ENCODE measurements at regions not wholly inside any gene's neighbourhood (a gene's known extent, or its start where the extent isn't known, plus 50 kb on each side); places are given as distances from the start of the nearest gene placed in this dataset.
"Not testable (repeated sequence)": the region's sequence is repeated elsewhere in the genome, so short reads cannot be mapped to it uniquely, and the experiment has no call there.

- DNase-seq (ENCODE audit: low spot score): no peak
These were observed 724.5 kb upstream of the RAG2 start for GRCh38 chr11:37322333-37323194.

GRCh38 chr11:37320921-37321320 is 722.9 kb upstream of the RAG2 start:
- DNase-seq (ENCODE audit: low spot score): no peak

- DNase-seq (ENCODE audit: low spot score): no peak
These were observed 719.8 kb upstream of the RAG2 start for GRCh38 chr11:37317803-37318202.

GRCh38 chr11:37313266-37313665 is 715.2 kb upstream of the RAG2 start:
- DNase-seq (ENCODE audit: low spot score): no peak

- DNase-seq (ENCODE audit: low spot score): no peak
These were observed 708.5 kb upstream of the RAG2 start for GRCh38 chr11:37306563-37306962.

- DNase-seq (ENCODE audit: low spot score): not testable (repeated sequence)
These were observed 703.4 kb upstream of the RAG2 start for GRCh38 chr11:37301405-37301804.

- no peak for DNase-seq (ENCODE audit: low spot score)
These were observed 700.1 kb upstream of the RAG2 start for GRCh38 chr11:37298173-37298572.

- DNase-seq (ENCODE audit: low spot score): no peak
These were observed 688.9 kb upstream of the RAG2 start for GRCh38 chr11:37286890-37287289.

GRCh38 chr11:37282367-37282766 is 684.3 kb upstream of the RAG2 start:
- DNase-seq (ENCODE audit: low spot score): no peak

GRCh38 chr11:37280200-37280599 is 682.2 kb upstream of the RAG2 start:
- no peak for DNase-seq (ENCODE audit: low spot score)

GRCh38 chr11:37277896-37278465 is 679.9 kb upstream of the RAG2 start:
- DNase-seq (ENCODE audit: low spot score): no peak

- no peak for DNase-seq (ENCODE audit: low spot score)
These were observed 666.7 kb upstream of the RAG2 start for GRCh38 chr11:37264783-37265182.

GRCh38 chr11:37264060-37264459 is 666.0 kb upstream of the RAG2 start:
- DNase-seq (ENCODE audit: low spot score): no peak

GRCh38 chr11:37263467-37263866 is 665.4 kb upstream of the RAG2 start:
- not testable (repeated sequence) for DNase-seq (ENCODE audit: low spot score)

- no peak for DNase-seq (ENCODE audit: low spot score)
These were observed 661.7 kb upstream of the RAG2 start for GRCh38 chr11:37259734-37260133.

- DNase-seq (ENCODE audit: low spot score): no peak
These were observed 650.1 kb upstream of the RAG2 start for GRCh38 chr11:37248145-37248544.

- not testable (repeated sequence) for DNase-seq (ENCODE audit: low spot score)
These were observed 648.1 kb upstream of the RAG2 start for GRCh38 chr11:37246092-37246491.

GRCh38 chr11:37230865-37231264 is 632.8 kb upstream of the RAG2 start:
- DNase-seq (ENCODE audit: low spot score): no peak

- DNase-seq (ENCODE audit: low spot score): no peak
These were observed 625.9 kb upstream of the RAG2 start for GRCh38 chr11:37223962-37224361.

GRCh38 chr11:37203006-37203405 is 605.0 kb upstream of the RAG2 start:
- DNase-seq (ENCODE audit: low spot score): no peak

GRCh38 chr11:37199082-37199481 is 601.0 kb upstream of the RAG2 start:
- DNase-seq (ENCODE audit: low spot score): no peak

- no peak for DNase-seq (ENCODE audit: low spot score)
These were observed 586.3 kb upstream of the RAG2 start for GRCh38 chr11:37184326-37184725.

- no peak for DNase-seq (ENCODE audit: low spot score)
These were observed 584.0 kb upstream of the RAG2 start for GRCh38 chr11:37182031-37182430.

GRCh38 chr11:37177721-37178120 is 579.7 kb upstream of the RAG2 start:
- DNase-seq (ENCODE audit: low spot score): no peak
